ENCODE measurements at regions not wholly inside any gene's neighbourhood (a gene's known extent, or its start where the extent isn't known, plus 50 kb on each side); places are given as distances from the start of the nearest gene placed in this dataset.

DNA sequence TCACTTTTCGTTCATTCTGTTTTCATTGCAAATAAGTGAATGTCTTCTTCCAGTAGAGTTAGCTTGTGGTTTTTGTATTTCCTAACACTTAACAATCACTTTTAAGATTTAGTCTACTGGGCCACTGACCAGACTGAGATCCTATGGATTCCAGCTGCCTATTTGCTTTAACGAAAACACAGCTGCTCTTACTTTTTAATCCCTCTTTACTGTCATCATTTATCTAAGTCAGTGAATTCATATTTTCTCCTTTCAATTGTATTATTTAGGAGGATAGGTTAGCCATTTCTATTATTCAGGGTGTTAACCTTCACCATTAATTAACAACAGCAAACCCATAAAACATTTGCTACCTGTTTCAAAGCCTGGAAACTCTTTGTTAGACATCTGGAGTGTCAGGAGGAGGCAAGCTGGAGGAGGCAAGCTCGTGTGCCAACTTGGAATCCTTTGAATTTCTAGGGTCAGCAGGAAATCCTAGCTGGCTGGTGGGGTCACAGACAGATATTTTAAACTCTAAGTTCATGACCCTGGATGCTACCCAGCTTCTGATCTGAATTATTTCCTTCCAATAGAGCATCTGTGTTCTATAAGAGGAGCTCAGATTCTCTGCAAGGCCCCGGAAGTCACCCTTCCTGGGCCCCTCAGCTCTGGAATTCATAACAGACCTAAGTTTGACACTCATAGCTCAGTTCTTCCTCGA, 385.3 kb downstream of the RBM43 start:
- Histone ChIP-seq H3K36me3 (ENCODE audit: control insufficient read depth in 5 of 5, insufficient read depth in 5 of 5, low read length in 5 of 5) (no peaks in the 10 kb centered on the region), H3K4me1 (ENCODE audit: control insufficient read depth in 5 of 5, insufficient read depth in 5 of 5, low read length in 5 of 5) (no peaks in the 10 kb centered on the region), H3K9me3 (ENCODE audit: control insufficient read depth in 5 of 5, low read length in 5 of 5) (no peaks in the 10 kb centered on the region), H3K9ac (ENCODE audit: low read length in 5 of 5) (no peak overlapping the region), H3K27ac (ENCODE audit: low read depth, low read length) (no peak overlapping the region), H3K27me3 (ENCODE audit: control insufficient read depth in 5 of 5, insufficient read depth in 4 of 5, low read length in 5 of 5) (no peaks in the 10 kb centered on the region), H3K4me3 (ENCODE audit: low read depth in 1 of 5, low read length in 5 of 5) (no peak overlapping the region)

DNA sequence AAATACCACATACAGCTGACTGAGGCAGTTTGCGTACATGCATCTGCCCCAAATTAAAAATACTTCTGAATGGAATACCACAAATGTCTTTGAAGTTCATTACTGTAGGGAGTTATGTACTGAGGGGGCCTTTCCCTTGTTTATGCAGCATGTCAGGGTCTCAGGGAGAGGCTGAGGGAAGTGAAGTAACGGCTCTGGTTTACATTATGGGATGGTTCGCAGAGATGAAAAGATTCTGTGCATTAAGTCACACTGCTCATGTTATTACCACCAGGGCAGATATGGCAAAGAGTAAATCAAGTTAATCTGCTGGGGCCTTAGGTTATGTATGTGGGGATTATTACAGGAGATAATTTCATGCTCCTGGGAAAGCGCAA, 385.9 kb upstream of the RND3 start:
- Histone ChIP-seq H3K4me1 (ENCODE audit: control insufficient read depth in 5 of 5, insufficient read depth in 5 of 5, low read length in 5 of 5) (no peaks in the 10 kb centered on the region), H3K27me3 (ENCODE audit: control insufficient read depth in 5 of 5, insufficient read depth in 4 of 5, low read length in 5 of 5) (no peaks in the 10 kb centered on the region), H3K27ac (ENCODE audit: low read depth, low read length) (no peak overlapping the region)

DNA sequence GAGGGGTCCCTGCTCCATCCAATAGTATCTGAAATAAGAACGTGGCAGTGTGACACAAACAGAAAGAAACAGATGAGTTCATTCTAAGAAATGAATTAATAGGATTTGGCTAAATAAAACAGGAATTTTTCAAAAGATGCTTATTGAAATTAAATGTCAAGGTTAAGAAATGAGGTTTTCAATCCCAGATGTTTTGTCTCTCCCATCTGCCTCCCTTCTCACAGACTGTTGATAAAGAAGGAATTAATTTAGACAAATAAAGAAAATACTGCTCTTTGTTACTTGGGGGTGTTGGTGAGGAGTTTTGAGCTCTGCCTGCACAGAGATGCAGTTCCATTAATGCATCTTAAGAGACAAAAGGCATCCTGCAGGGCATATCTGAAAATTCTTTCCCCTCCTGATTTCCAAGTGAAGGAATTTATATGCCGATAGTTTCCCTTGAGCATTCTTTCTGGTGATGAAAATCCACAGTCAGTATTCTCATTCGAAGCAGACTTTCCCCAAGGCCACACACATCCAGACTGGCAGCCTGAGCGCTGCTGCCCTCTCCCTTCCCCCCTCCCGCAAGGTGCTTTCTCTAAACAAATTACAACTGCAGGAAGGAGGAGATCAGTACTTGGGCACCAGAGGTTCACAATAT, 385.4 kb upstream of the RND3 start:
- Histone ChIP-seq H3K36me3 (ENCODE audit: control insufficient read depth in 5 of 5, insufficient read depth in 5 of 5, low read length in 5 of 5) (no peaks in the 10 kb centered on the region), H3K4me3 (ENCODE audit: low read depth in 1 of 5, low read length in 5 of 5) (no peak overlapping the region), H3K9me3 (ENCODE audit: control insufficient read depth in 5 of 5, low read length in 5 of 5) (no peaks in the 10 kb centered on the region), H3K4me1 (ENCODE audit: control insufficient read depth in 5 of 5, insufficient read depth in 5 of 5, low read length in 5 of 5) (no peaks in the 10 kb centered on the region), H3K27ac (ENCODE audit: low read depth, low read length) (no peak overlapping the region), H3K9ac (ENCODE audit: low read length in 5 of 5) (no peak overlapping the region), H3K27me3 (ENCODE audit: control insufficient read depth in 5 of 5, insufficient read depth in 4 of 5, low read length in 5 of 5) (no peaks in the 10 kb centered on the region)

More for the DNA sequence above, 385.9 kb upstream of the RND3 start:
- Histone ChIP-seq H3K9ac (ENCODE audit: low read length in 5 of 5) (no peak overlapping the region), H3K36me3 (ENCODE audit: control insufficient read depth in 5 of 5, insufficient read depth in 5 of 5, low read length in 5 of 5) (no peaks in the 10 kb centered on the region), H3K4me3 (ENCODE audit: low read depth in 1 of 5, low read length in 5 of 5) (no peak overlapping the region), H3K9me3 (ENCODE audit: control insufficient read depth in 5 of 5, low read length in 5 of 5) (no peaks in the 10 kb centered on the region)

DNA sequence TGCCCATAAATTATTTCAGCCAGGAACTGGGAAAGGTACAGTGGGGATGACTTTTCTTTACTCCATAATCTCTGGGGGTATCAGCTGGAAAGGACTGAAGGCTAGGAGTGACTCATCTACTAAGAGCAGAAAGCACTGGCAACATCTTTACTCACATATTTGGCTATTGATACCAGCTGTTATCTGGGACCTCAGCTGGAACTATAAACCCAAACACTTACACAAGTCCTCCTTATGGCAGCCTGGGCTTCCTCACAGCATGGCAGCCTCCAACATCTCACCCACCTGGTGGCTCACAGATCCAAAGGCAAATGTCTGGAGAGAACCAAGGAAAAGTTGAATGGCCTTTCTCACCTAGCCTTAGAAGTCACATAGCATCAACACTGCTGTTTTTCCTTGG, 379.0 kb upstream of the RND3 start:
- Histone ChIP-seq H3K4me3 (ENCODE audit: low read depth in 1 of 5, low read length in 5 of 5) (no peak overlapping the region), H3K9ac (ENCODE audit: low read length in 5 of 5) (no peak overlapping the region)

DNA sequence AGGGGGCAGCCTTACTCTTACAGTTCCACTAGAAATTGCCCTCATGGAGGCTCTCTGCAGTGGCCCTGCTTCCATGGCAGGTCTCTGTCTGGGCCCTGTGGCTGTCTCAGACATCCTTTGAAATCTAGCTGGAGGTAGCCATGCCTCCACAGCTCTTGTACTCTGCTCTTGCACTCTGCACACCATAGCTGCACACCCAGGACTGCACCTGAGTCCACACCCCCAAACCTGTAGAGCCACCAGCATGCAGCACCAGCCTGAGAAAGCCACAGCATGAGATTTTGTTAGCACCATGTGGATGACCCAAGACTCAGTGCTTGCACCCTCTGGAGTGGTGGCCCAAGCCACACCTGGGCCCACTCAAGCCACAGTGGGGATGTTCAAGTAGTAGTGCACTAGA, 376.2 kb upstream of the RND3 start:
- no peak overlapping the region for H3K27ac ChIP-seq (ENCODE audit: low read depth, low read length)
- H3K36me3 ChIP-seq (ENCODE audit: control insufficient read depth in 5 of 5, insufficient read depth in 5 of 5, low read length in 5 of 5): no peaks in the 10 kb centered on the region
- H3K4me1 ChIP-seq (ENCODE audit: control insufficient read depth in 5 of 5, insufficient read depth in 5 of 5, low read length in 5 of 5): no peaks in the 10 kb centered on the region
- no peak overlapping the region for H3K9ac ChIP-seq (ENCODE audit: low read length in 5 of 5)
- H3K4me3 ChIP-seq (ENCODE audit: low read depth in 1 of 5, low read length in 5 of 5): no peak overlapping the region
- no peaks in the 10 kb centered on the region for H3K27me3 ChIP-seq (ENCODE audit: control insufficient read depth in 5 of 5, insufficient read depth in 4 of 5, low read length in 5 of 5)
- H3K9me3 ChIP-seq (ENCODE audit: control insufficient read depth in 5 of 5, low read length in 5 of 5): peaks cover 0 to 8% (median 4%) of the 10 kb centered on the region in 5 donors

More for the DNA sequence above, 379.0 kb upstream of the RND3 start:
- Histone ChIP-seq H3K27ac (ENCODE audit: low read depth, low read length) (no peak overlapping the region), H3K27me3 (ENCODE audit: control insufficient read depth in 5 of 5, insufficient read depth in 4 of 5, low read length in 5 of 5) (no peaks in the 10 kb centered on the region), H3K9me3 (ENCODE audit: control insufficient read depth in 5 of 5, low read length in 5 of 5) (peaks cover 0 to 8% (median 4%) of the 10 kb centered on the region in 5 donors), H3K36me3 (ENCODE audit: control insufficient read depth in 5 of 5, insufficient read depth in 5 of 5, low read length in 5 of 5) (no peaks in the 10 kb centered on the region), H3K4me1 (ENCODE audit: control insufficient read depth in 5 of 5, insufficient read depth in 5 of 5, low read length in 5 of 5) (no peaks in the 10 kb centered on the region)

DNA sequence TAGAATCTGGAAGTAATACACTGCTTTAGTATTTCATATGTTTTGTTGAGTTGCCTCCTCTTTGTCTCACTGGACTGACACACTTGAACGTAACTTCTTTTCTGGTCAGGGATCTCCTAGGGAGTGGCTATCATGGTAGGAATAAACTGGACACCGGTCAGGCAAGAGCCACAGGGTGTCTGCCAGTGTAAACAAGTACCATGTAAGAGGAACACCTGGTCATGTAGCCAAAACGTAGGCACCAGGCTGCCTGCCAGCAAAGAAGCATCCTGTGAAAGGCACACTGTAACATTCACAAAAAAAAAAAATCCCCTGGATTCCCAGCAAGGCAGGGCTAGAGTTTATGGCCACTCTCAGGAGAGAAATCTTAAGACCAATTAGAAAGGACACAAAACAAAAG, 372.8 kb upstream of the RND3 start:
- Histone ChIP-seq H3K4me3 (ENCODE audit: low read depth in 1 of 5, low read length in 5 of 5) (no peak overlapping the region), H3K9me3 (ENCODE audit: control insufficient read depth in 5 of 5, low read length in 5 of 5) (peaks cover 0 to 4% (median 0%) of the 10 kb centered on the region in 5 donors), H3K9ac (ENCODE audit: low read length in 5 of 5) (no peak overlapping the region), H3K36me3 (ENCODE audit: control insufficient read depth in 5 of 5, insufficient read depth in 5 of 5, low read length in 5 of 5) (no peaks in the 10 kb centered on the region), H3K4me1 (ENCODE audit: control insufficient read depth in 5 of 5, insufficient read depth in 5 of 5, low read length in 5 of 5) (no peaks in the 10 kb centered on the region), H3K27ac (ENCODE audit: low read depth, low read length) (no peak overlapping the region), H3K27me3 (ENCODE audit: control insufficient read depth in 5 of 5, insufficient read depth in 4 of 5, low read length in 5 of 5) (no peaks in the 10 kb centered on the region)

DNA sequence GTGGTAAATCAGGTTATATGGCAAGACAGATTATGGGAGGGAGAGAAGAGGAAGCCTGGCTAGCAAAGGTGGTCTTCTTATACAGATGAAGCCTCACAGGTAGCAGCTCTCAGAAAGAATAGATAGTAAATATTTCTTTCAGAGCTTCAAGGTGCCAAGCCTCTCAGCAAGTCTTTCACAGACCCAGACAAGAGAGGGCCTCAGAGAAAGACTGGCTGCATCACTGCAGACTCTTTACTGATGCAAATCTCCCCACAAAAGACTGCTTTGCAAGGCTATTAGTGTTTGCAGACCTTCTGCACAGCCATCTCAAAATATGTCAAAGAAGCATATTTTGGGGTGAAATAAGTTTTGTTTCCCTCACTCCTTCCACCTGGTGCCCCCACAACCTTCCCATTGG, 372.4 kb upstream of the RND3 start:
- peaks cover 0 to 4% (median 0%) of the 10 kb centered on the region in 5 donors for H3K9me3 ChIP-seq (ENCODE audit: control insufficient read depth in 5 of 5, low read length in 5 of 5)
- H3K36me3 ChIP-seq (ENCODE audit: control insufficient read depth in 5 of 5, insufficient read depth in 5 of 5, low read length in 5 of 5): no peaks in the 10 kb centered on the region
- no peak overlapping the region for H3K27ac ChIP-seq (ENCODE audit: low read depth, low read length)
- no peaks in the 10 kb centered on the region for H3K4me1 ChIP-seq (ENCODE audit: control insufficient read depth in 5 of 5, insufficient read depth in 5 of 5, low read length in 5 of 5)
- no peak overlapping the region for H3K4me3 ChIP-seq (ENCODE audit: low read depth in 1 of 5, low read length in 5 of 5)
- no peaks in the 10 kb centered on the region for H3K27me3 ChIP-seq (ENCODE audit: control insufficient read depth in 5 of 5, insufficient read depth in 4 of 5, low read length in 5 of 5)
- H3K9ac ChIP-seq (ENCODE audit: low read length in 5 of 5): no peak overlapping the region

DNA sequence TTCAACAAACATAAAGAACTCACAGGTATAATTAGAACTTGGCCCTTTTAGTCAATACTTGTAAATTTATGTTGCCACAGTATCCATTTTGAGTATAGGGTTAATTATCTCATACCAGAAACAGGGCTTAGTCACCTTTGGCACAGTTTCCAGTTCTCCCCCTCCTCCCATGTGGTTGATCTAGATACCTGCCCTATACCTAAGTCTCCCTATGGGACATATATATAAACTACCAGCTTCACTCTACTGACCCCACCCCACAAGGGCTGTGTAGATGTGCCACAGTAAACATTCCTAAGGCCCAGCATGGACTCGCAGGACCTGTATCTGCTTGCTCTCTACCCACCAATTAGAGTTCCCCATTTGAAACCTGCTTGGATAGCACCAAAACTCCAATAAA, 371.7 kb upstream of the RND3 start:
- H3K4me1 ChIP-seq (ENCODE audit: control insufficient read depth in 5 of 5, insufficient read depth in 5 of 5, low read length in 5 of 5): no peaks in the 10 kb centered on the region
- no peak overlapping the region for H3K27ac ChIP-seq (ENCODE audit: low read depth, low read length)
- no peaks in the 10 kb centered on the region for H3K36me3 ChIP-seq (ENCODE audit: control insufficient read depth in 5 of 5, insufficient read depth in 5 of 5, low read length in 5 of 5)
- no peaks in the 10 kb centered on the region for H3K27me3 ChIP-seq (ENCODE audit: control insufficient read depth in 5 of 5, insufficient read depth in 4 of 5, low read length in 5 of 5)
- peaks cover 0 to 4% (median 0%) of the 10 kb centered on the region in 5 donors for H3K9me3 ChIP-seq (ENCODE audit: control insufficient read depth in 5 of 5, low read length in 5 of 5)
- H3K9ac ChIP-seq (ENCODE audit: low read length in 5 of 5): no peak overlapping the region
- no peak overlapping the region for H3K4me3 ChIP-seq (ENCODE audit: low read depth in 1 of 5, low read length in 5 of 5)

DNA sequence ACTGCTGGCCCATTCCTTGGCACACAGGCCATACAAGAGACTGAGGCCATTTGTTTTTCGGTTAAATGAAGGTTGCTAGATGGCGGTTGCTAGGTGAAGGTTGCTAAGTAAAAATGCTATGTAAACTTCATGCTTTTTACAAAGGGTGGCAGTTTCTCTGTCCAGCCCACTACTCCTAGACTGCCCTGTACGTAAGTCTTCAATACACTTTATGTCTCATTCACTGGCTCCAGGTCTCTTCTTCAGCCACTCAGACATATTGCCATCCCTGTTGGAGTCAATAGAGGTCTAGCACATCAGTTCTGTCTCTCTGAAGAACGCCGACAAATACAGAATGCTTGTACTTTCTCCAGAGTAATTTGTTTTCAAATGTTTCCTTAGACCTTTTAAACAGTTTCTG, 370.9 kb upstream of the RND3 start:
- Histone ChIP-seq H3K4me3 (ENCODE audit: low read depth in 1 of 5, low read length in 5 of 5) (no peak overlapping the region), H3K9ac (ENCODE audit: low read length in 5 of 5) (no peak overlapping the region), H3K36me3 (ENCODE audit: control insufficient read depth in 5 of 5, insufficient read depth in 5 of 5, low read length in 5 of 5) (no peaks in the 10 kb centered on the region), H3K9me3 (ENCODE audit: control insufficient read depth in 5 of 5, low read length in 5 of 5) (no peaks in the 10 kb centered on the region), H3K4me1 (ENCODE audit: control insufficient read depth in 5 of 5, insufficient read depth in 5 of 5, low read length in 5 of 5) (no peaks in the 10 kb centered on the region), H3K27ac (ENCODE audit: low read depth, low read length) (no peak overlapping the region), H3K27me3 (ENCODE audit: control insufficient read depth in 5 of 5, insufficient read depth in 4 of 5, low read length in 5 of 5) (no peaks in the 10 kb centered on the region)

DNA sequence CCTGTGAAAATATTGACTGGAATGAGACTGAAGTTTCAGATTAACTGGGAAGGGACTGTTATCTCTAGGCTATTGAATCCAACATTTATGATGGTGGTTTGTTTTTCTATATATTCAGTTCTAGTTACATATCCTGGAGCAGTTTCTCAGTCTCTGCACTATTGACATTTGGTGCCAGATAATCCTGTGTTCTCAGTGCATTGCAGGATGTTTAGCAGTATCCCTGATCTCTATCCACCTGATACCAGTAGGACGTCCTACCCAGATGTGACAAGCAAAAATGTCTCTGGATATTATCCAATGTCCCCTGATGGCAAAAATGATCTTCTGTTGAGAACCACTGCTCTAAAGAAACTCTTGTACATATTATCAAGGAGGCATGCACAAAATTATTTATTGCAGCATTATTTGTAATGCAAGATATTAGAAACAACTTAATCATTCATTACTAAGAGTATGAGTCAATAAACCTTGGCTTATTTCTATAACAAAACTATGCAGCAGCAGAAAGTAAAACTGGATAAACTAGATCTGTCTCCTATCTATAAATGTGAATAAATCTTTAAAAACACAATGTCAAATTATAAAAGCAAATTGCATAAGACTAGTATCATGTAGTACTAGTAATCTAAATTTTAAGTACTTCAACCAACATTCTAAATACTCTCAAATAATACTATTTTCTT, 369.3 kb upstream of the RND3 start:
- no peak overlapping the region for H3K4me3 ChIP-seq (ENCODE audit: low read depth in 1 of 5, low read length in 5 of 5)

More for the DNA sequence above, 369.3 kb upstream of the RND3 start:
- H3K36me3 ChIP-seq (ENCODE audit: control insufficient read depth in 5 of 5, insufficient read depth in 5 of 5, low read length in 5 of 5): no peaks in the 10 kb centered on the region
- H3K4me1 ChIP-seq (ENCODE audit: control insufficient read depth in 5 of 5, insufficient read depth in 5 of 5, low read length in 5 of 5): no peaks in the 10 kb centered on the region
- H3K9ac ChIP-seq (ENCODE audit: low read length in 5 of 5): no peak overlapping the region
- no peak overlapping the region for H3K27ac ChIP-seq (ENCODE audit: low read depth, low read length)
- no peaks in the 10 kb centered on the region for H3K9me3 ChIP-seq (ENCODE audit: control insufficient read depth in 5 of 5, low read length in 5 of 5)
- H3K27me3 ChIP-seq (ENCODE audit: control insufficient read depth in 5 of 5, insufficient read depth in 4 of 5, low read length in 5 of 5): no peaks in the 10 kb centered on the region
